SK-N-SH treated with all-trans-retinoic acid at 6 μM for 48 hours (cell line): ENCODE measurements at regions not wholly inside any gene's neighbourhood (a gene's known extent, or its start where the extent isn't known, plus 50 kb on each side); places are given as distances from the start of the nearest gene placed in this dataset.

Experiments
- ATAC-seq: fragments of 200-7000 bp; cut with Tn5 transposase; 3 replicates; pipeline ENCODE4 v1.9.1; 2020; ENCODE audit warnings: mild to moderate bottlenecking, moderate library complexity
- ARNTL ChIP-seq: fragments of 450-650 bp; formaldehyde crosslinking; IDR thresholded peaks from 2 replicates; pipeline ENCODE4 v1.5.0; 2020; ENCODE audit warnings: low read depth, mild to moderate bottlenecking, moderate library complexity, borderline replicate concordance
- BACH2 ChIP-seq: fragments of 250-450 bp; sonication (Bioruptor Pico); IDR thresholded peaks from 2 replicates; pipeline ENCODE4 v1.9.0; 2021; ENCODE audit warnings: mild to moderate bottlenecking, borderline replicate concordance
- CREB5 ChIP-seq: fragments of 250-450 bp; sonication (Bioruptor Pico); IDR thresholded peaks from 2 replicates; pipeline ENCODE4 v1.5.1; 2020; ENCODE audit warnings: low read depth, mild to moderate bottlenecking, moderate library complexity
- CSDC2 ChIP-seq: fragments of 250-450 bp; sonication (Bioruptor Pico); IDR thresholded peaks from 2 replicates; pipeline ENCODE4 v1.5.0; 2020; ENCODE audit warnings: mild to moderate bottlenecking, moderate library complexity
- CSRNP3 ChIP-seq: fragments of 250-450 bp; sonication (Bioruptor Pico); IDR thresholded peaks from 2 replicates; pipeline ENCODE4 v1.5.1; 2021; ENCODE audit warnings: mild to moderate bottlenecking, moderate library complexity
- GLIS3 ChIP-seq: fragments of 250-450 bp; sonication (Bioruptor Pico); IDR thresholded peaks from 2 replicates; pipeline ENCODE4 v1.5.0; 2020; ENCODE audit warnings: mild to moderate bottlenecking, moderate library complexity
- ISL1 ChIP-seq: fragments of 250-450 bp; sonication (Bioruptor Pico); IDR thresholded peaks from 2 replicates; pipeline ENCODE4 v2.1.2; 2022; ENCODE audit warnings: mild to moderate bottlenecking, moderate library complexity
- PATZ1 ChIP-seq: fragments of 250-450 bp; sonication (Bioruptor Pico); IDR thresholded peaks from 2 replicates; pipeline ENCODE4 v1.8.0; 2020; ENCODE audit warnings: mild to moderate bottlenecking, moderate library complexity, borderline replicate concordance
- PPARA ChIP-seq: fragments of 250-450 bp; sonication (Bioruptor Pico); IDR thresholded peaks from 2 replicates; pipeline ENCODE4 v1.5.0; 2020; ENCODE audit warnings: mild to moderate bottlenecking, borderline replicate concordance
- RARB ChIP-seq: fragments of 250-450 bp; sonication (Bioruptor Pico); IDR thresholded peaks from 2 replicates; pipeline ENCODE4 v1.8.0; 2021; ENCODE audit warnings: mild to moderate bottlenecking, moderate library complexity
- TCF4 ChIP-seq: fragments of 250-450 bp; sonication (Bioruptor Pico); IDR thresholded peaks from 2 replicates; pipeline ENCODE4 v1.8.0; 2021; ENCODE audit warnings: mild to moderate bottlenecking, moderate library complexity, borderline replicate concordance
- TOX ChIP-seq: fragments of 250-450 bp; sonication (Bioruptor Pico); IDR thresholded peaks from 2 replicates; pipeline ENCODE4 v1.8.0; 2021; ENCODE audit warnings: mild to moderate bottlenecking, moderate library complexity, borderline replicate concordance
- TSHZ2 ChIP-seq: fragments of 250-450 bp; sonication (Bioruptor Pico); IDR thresholded peaks from 2 replicates; pipeline ENCODE4 v1.5.0; 2020; ENCODE audit warnings: mild to moderate bottlenecking, moderate library complexity
- ZC3H10 ChIP-seq: fragments of 250-450 bp; sonication (Bioruptor Pico); IDR thresholded peaks from 2 replicates; pipeline ENCODE4 v1.5.1; 2021; ENCODE audit warnings: mild to moderate bottlenecking, moderate library complexity
- ZFP30 ChIP-seq: fragments of 450-650 bp; formaldehyde crosslinking; IDR thresholded peaks from 2 replicates; pipeline ENCODE4 v1.5.0; 2022; ENCODE audit warnings: mild to moderate bottlenecking, moderate library complexity
- ZNF565 ChIP-seq: fragments of 450-650 bp; formaldehyde crosslinking; conservative IDR thresholded peaks from 2 replicates; pipeline ENCODE4 v1.5.0; 2020; ENCODE audit warnings: low read depth, mild to moderate bottlenecking, moderate library complexity
- ZNF8 ChIP-seq: fragments of 450-650 bp; formaldehyde crosslinking; IDR thresholded peaks from 2 replicates; pipeline ENCODE4 v1.5.0; 2020; ENCODE audit warnings: mild to moderate bottlenecking, moderate library complexity

- no peak for TF ChIP-seq TSHZ2 (CRISPR knock-in tag)
- no peak for TF ChIP-seq BACH2 (CRISPR knock-in tag)
- TF ChIP-seq GLIS3 (CRISPR knock-in tag): no peak
- TF ChIP-seq ZNF565: no peak
- TF ChIP-seq ZC3H10 (CRISPR knock-in tag): no peak
These were observed 285.3 kb upstream of the IRX5 start (continued) for GRCh38 chr16:54645345-54645744.

- no peak for ATAC-seq
- TF ChIP-seq TOX (no peak), RARB (CRISPR knock-in tag) (no peak), ZC3H10 (CRISPR knock-in tag) (no peak)
These were observed 294.4 kb upstream of the IRX5 start for GRCh38 chr16:54636221-54636793.

GRCh38 chr16:54633943-54634362, 296.7 kb upstream of the IRX5 start:
- ATAC-seq: peak; percentile 59; the same call in 1 of the 3 replicates
- TF ChIP-seq PATZ1 (CRISPR knock-in tag): no peak
- no peak for TF ChIP-seq ARNTL
- TF ChIP-seq ISL1 (CRISPR knock-in tag): no peak
- no peak for TF ChIP-seq ZNF8 (CRISPR knock-in tag)
- no peak for TF ChIP-seq PPARA (CRISPR knock-in tag)
- TF ChIP-seq CSRNP3 (CRISPR knock-in tag): no peak
- no peak for TF ChIP-seq TOX
- TF ChIP-seq TCF4 (CRISPR knock-in tag): no peak
- no peak for TF ChIP-seq ZFP30
- TF ChIP-seq GLIS3 (CRISPR knock-in tag): no peak
- no peak for TF ChIP-seq TSHZ2 (CRISPR knock-in tag)
- no peak for TF ChIP-seq BACH2 (CRISPR knock-in tag)
- no peak for TF ChIP-seq CREB5
- TF ChIP-seq CSDC2 (CRISPR knock-in tag): no peak
